ENCODE measurements at regions not wholly inside any gene's neighbourhood (a gene's known extent, or its start where the extent isn't known, plus 50 kb on each side); places are given as distances from the start of the nearest gene placed in this dataset.
A peak's percentile ranks its signal among the peaks of the same experiment; 100 is the strongest.

- Histone ChIP-seq H3K27ac (ENCODE audit: low read depth, low read length) (no peak overlapping the region), H3K4me3 (ENCODE audit: low read depth, low read length) (no peak overlapping the region), H3K9me3 (ENCODE audit: control insufficient read depth, insufficient read depth, low read length) (no peaks in the 10 kb centered on the region), H3K27me3 (ENCODE audit: control insufficient read depth, insufficient read depth, low read length) (peaks cover 2% of the 10 kb centered on the region)
- ChIA-PET CTCF (no interaction called here), POLR2A (no interaction called here)
- DNase-seq (ENCODE audit: low read depth, low spot score) = peak; percentile 85
- no peak for TF ChIP-seq CTCF (IDR thresholded peaks at IDR 0.05; ENCODE audit: low read depth, low read length)
These were observed 313.8 kb downstream of the ENC1 start for GRCh38 chr5:74326571-74327338.

- H3K27ac ChIP-seq (ENCODE audit: low read depth, low read length) = no peak overlapping the region
- POLR2A ChIA-PET = no interaction called here
- peaks cover 2% of the 10 kb centered on the region for H3K27me3 ChIP-seq (ENCODE audit: control insufficient read depth, insufficient read depth, low read length)
- CTCF ChIA-PET = no interaction called here
- H3K4me3 ChIP-seq (ENCODE audit: low read depth, low read length) = no peak overlapping the region
- no peaks in the 10 kb centered on the region for H3K9me3 ChIP-seq (ENCODE audit: control insufficient read depth, insufficient read depth, low read length)
- DNase-seq (ENCODE audit: low read depth, low spot score) = no peak
- TF ChIP-seq CTCF (IDR thresholded peaks at IDR 0.05; ENCODE audit: low read depth, low read length) = no peak
These were observed 314.7 kb downstream of the ENC1 start for GRCh38 chr5:74325866-74326265.

GRCh38 chr5:74324556-74324955 lies 316.0 kb downstream of the ENC1 start:
- H3K27ac ChIP-seq (ENCODE audit: low read depth, low read length) = no peak overlapping the region
- CTCF ChIA-PET = no interaction called here
- no peaks in the 10 kb centered on the region for H3K9me3 ChIP-seq (ENCODE audit: control insufficient read depth, insufficient read depth, low read length)
- H3K27me3 ChIP-seq (ENCODE audit: control insufficient read depth, insufficient read depth, low read length) = peaks cover 2% of the 10 kb centered on the region
- TF ChIP-seq CTCF (IDR thresholded peaks at IDR 0.05; ENCODE audit: low read depth, low read length) = no peak
- no peak for DNase-seq (ENCODE audit: low read depth, low spot score)
- no peak overlapping the region for H3K4me3 ChIP-seq (ENCODE audit: low read depth, low read length)
- POLR2A ChIA-PET = no interaction called here

GRCh38 chr5:74322944-74323343 lies 317.6 kb downstream of the ENC1 start:
- POLR2A ChIA-PET = no interaction called here
- peak; percentile 3; the same call in 1 of the 2 replicates for TF ChIP-seq CTCF (IDR thresholded peaks at IDR 0.05; ENCODE audit: low read depth, low read length)
- no peak overlapping the region for H3K4me3 ChIP-seq (ENCODE audit: low read depth, low read length)
- H3K9me3 ChIP-seq (ENCODE audit: control insufficient read depth, insufficient read depth, low read length) = no peaks in the 10 kb centered on the region
- peaks cover 2% of the 10 kb centered on the region for H3K27me3 ChIP-seq (ENCODE audit: control insufficient read depth, insufficient read depth, low read length)
- no peak overlapping the region for H3K27ac ChIP-seq (ENCODE audit: low read depth, low read length)
- DNase-seq (ENCODE audit: low read depth, low spot score) = no peak
- CTCF ChIA-PET = no interaction called here

- peaks cover 2% of the 10 kb centered on the region for H3K27me3 ChIP-seq (ENCODE audit: control insufficient read depth, insufficient read depth, low read length)
- CTCF ChIA-PET = no interaction called here
- no peak overlapping the region for H3K4me3 ChIP-seq (ENCODE audit: low read depth, low read length)
- no peak for DNase-seq (ENCODE audit: low read depth, low spot score)
- no peak for TF ChIP-seq CTCF (IDR thresholded peaks at IDR 0.05; ENCODE audit: low read depth, low read length)
- POLR2A ChIA-PET = no interaction called here
- no peak overlapping the region for H3K27ac ChIP-seq (ENCODE audit: low read depth, low read length)
- no peaks in the 10 kb centered on the region for H3K9me3 ChIP-seq (ENCODE audit: control insufficient read depth, insufficient read depth, low read length)
These were observed 318.3 kb downstream of the ENC1 start for GRCh38 chr5:74322191-74322590.
